ENCODE measurements at regions not wholly inside any gene's neighbourhood (a gene's known extent, or its start where the extent isn't known, plus 50 kb on each side); places are given as distances from the start of the nearest gene placed in this dataset.

DNA sequence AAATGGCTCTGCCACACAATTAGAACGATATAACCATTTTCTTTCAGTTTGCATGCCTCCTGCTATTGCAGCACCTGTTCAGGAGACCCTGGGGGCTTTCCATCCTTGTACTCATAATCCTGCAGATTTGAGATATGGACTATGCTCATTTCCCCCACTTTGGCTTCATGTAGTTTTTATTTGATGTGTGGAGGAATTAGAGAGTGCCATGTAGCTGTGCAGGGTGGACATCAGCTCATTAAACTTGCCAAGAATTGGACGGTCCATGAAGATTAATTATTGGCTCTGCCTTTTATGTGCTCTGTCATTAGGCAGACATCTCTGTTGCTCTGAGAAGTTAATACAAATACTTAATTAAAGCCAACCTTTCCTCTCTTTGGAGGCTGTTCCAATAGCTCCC is 66.2 kb upstream of the CD83 start (continued):
- TF ChIP-seq REST (IDR thresholded peaks at IDR 0.05; ENCODE audit: unreplicated experiment) (no peak), CTCF (conservative IDR thresholded peaks at IDR 0.05; ENCODE audit: low read depth in 2 of 2) (no peak), NANOG (IDR thresholded peaks at IDR 0.05; ENCODE audit: borderline replicate concordance) (no peak), ZNF114 (CRISPR knock-in tag; IDR thresholded peaks at IDR 0.05) (no peak), EZH2phosphoT487 (IDR thresholded peaks at IDR 0.05; ENCODE audit: unreplicated experiment) (no peak), JUNB (IDR thresholded peaks at IDR 0.05; ENCODE audit: unreplicated experiment) (no peak), EZH2 (IDR thresholded peaks at IDR 0.05; ENCODE audit: low read depth, unreplicated experiment) (no peak), POLR2AphosphoS5 (IDR thresholded peaks at IDR 0.05; ENCODE audit: low read depth) (no peak), STAT1 (IDR thresholded peaks at IDR 0.05; ENCODE audit: unreplicated experiment) (no peak)

- H3K4me2 ChIP-seq: no peak overlapping the region
- peaks cover 3% of the 10 kb centered on the region; the same call in 1 of the 2 replicates for H3K4me1 ChIP-seq (ENCODE audit: insufficient read depth)
- no peak overlapping the region for H3K4me3 Mint-ChIP-seq
- peaks cover 2% of the 10 kb centered on the region for H3K27me3 Mint-ChIP-seq (ENCODE audit: insufficient read depth, low read depth, poor library complexity)
- H3K27ac ChIP-seq (ENCODE audit: low read depth): no peak overlapping the region
- H3K9me2 ChIP-seq (ENCODE audit: insufficient read depth): no peaks in the 10 kb centered on the region
- H4K20me1 ChIP-seq (replicated peaks; ENCODE audit: insufficient read depth): no peaks in the 10 kb centered on the region
- no peak for DNase-seq (ENCODE audit: low spot score)
- H2AFZ ChIP-seq: no peak overlapping the region
- H3K36me3 ChIP-seq (ENCODE audit: insufficient read depth): no peaks in the 10 kb centered on the region
- no peak for ATAC-seq
- no peaks in the 10 kb centered on the region for H3K27me3 ChIP-seq (ENCODE audit: insufficient read depth)
- H3K79me2 ChIP-seq (replicated peaks; ENCODE audit: insufficient read depth): no peaks in the 10 kb centered on the region
- H3F3A ChIP-seq (replicated peaks; ENCODE audit: low read depth): no peaks in the 10 kb centered on the region
- no peak overlapping the region for H3K27ac Mint-ChIP-seq
- no peaks in the 10 kb centered on the region; the same call in 2 of the 3 replicates for H3K9me3 Mint-ChIP-seq
- H3K36me3 Mint-ChIP-seq (ENCODE audit: low read depth): no peaks in the 10 kb centered on the region
- H3K4me3 ChIP-seq: no peak overlapping the region
- no peaks in the 10 kb centered on the region; the same call in 1 of the 3 replicates for H3K4me1 Mint-ChIP-seq
- TF ChIP-seq CTCF (conservative IDR thresholded peaks at IDR 0.05; ENCODE audit: low read depth in 2 of 2) (no peak), EZH2phosphoT487 (IDR thresholded peaks at IDR 0.05; ENCODE audit: unreplicated experiment) (no peak), JUNB (IDR thresholded peaks at IDR 0.05; ENCODE audit: unreplicated experiment) (no peak), NANOG (IDR thresholded peaks at IDR 0.05; ENCODE audit: borderline replicate concordance) (no peak), REST (IDR thresholded peaks at IDR 0.05; ENCODE audit: unreplicated experiment) (no peak), STAT1 (IDR thresholded peaks at IDR 0.05; ENCODE audit: unreplicated experiment) (no peak)
Observed at GRCh38 chr6:14053811-14054210, 63.8 kb upstream of the CD83 start.
